Activated CD8-positive, alpha-beta memory T cell treated with anti-CD3 and anti-CD28 coated beads, Interleukin-2, amount 10 ng/mL, durations not matched to agents 7 days and 5 days (primary cell): ENCODE measurements at regions not wholly inside any gene's neighbourhood (a gene's known extent, or its start where the extent isn't known, plus 50 kb on each side); places are given as distances from the start of the nearest gene placed in this dataset.

Source experiments
- ATAC-seq: fragments of 150-1000 bp; cut with Tn5 transposase; one replicate; pipeline ENCODE4 v1.10.0; 2021; ENCODE audit warnings: moderate library complexity
- CTCF ChIA-PET: fragments of 350-600 bp; sonication (Branson Sonifier 250); formaldehyde crosslinking; loops from one replicate; lab custom pipeline; 2021; ENCODE audit warnings: antibody characterized with exemption; lab: Charles Lee
- DNase-seq: peaks from one replicate; pipeline ENCODE4 v3.0.0-alpha.2; 2020
- H3K27ac Mint-ChIP-seq: one replicate; pipeline ENCODE4 v1.8.0; 2021; ENCODE audit warnings: mild to moderate bottlenecking, mixed read lengths
- H3K27me3 Mint-ChIP-seq: one replicate; pipeline ENCODE4 v1.8.0; 2021; ENCODE audit warnings: mixed read lengths
- H3K36me3 Mint-ChIP-seq: one replicate; pipeline ENCODE4 v1.8.0; 2021; ENCODE audit warnings: mild to moderate bottlenecking, mixed read lengths
- H3K4me1 Mint-ChIP-seq: one replicate; pipeline ENCODE4 v1.8.0; 2021; ENCODE audit warnings: mixed read lengths
- H3K4me3 Mint-ChIP-seq: one replicate; pipeline ENCODE4 v1.8.0; 2021; ENCODE audit warnings: mild to moderate bottlenecking, moderate library complexity, mixed read lengths
- H3K9me3 Mint-ChIP-seq: one replicate; pipeline ENCODE4 v1.8.0; 2022; ENCODE audit warnings: low read depth, mixed read lengths

DNA sequence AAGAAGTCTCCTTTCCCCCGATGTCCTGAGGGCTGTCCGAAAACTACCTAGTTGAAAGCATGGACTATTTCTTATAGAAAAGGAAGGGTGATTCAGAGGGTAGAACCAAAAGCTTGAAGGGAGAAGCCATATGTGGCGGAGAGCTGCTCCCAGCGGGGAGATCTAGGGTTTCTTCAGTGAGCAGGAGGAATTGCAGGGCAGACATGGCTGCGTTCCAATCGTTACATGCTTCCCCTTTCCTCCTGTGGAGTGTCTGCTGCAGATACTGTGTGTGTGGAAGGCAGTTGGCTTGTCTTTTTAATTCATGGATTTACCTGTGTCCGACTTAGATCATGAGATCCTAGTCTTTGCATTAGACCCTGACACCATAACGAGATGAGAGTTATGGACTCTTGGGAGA lies 799.5 kb downstream of the QKI start:
- H3K4me3 Mint-ChIP-seq, result no peak overlapping the region
- CTCF ChIA-PET, result no interaction called here
- no peaks in the 10 kb centered on the region for H3K9me3 Mint-ChIP-seq
- no peaks in the 10 kb centered on the region for H3K27me3 Mint-ChIP-seq
- no peak for DNase-seq
- no peaks in the 10 kb centered on the region for H3K4me1 Mint-ChIP-seq
- no peaks in the 10 kb centered on the region for H3K36me3 Mint-ChIP-seq
- no peak for ATAC-seq
- no peak overlapping the region for H3K27ac Mint-ChIP-seq

GRCh38 chr6:164211254-164211653 lies 796.7 kb downstream of the QKI start:
- H3K9me3 Mint-ChIP-seq, result no peaks in the 10 kb centered on the region
- CTCF ChIA-PET, result no interaction called here
- no peaks in the 10 kb centered on the region for H3K36me3 Mint-ChIP-seq
- ATAC-seq (no peak), DNase-seq (no peak)
- H3K4me3 Mint-ChIP-seq, result no peak overlapping the region
- H3K27ac Mint-ChIP-seq, result no peak overlapping the region
- no peaks in the 10 kb centered on the region for H3K4me1 Mint-ChIP-seq
- H3K27me3 Mint-ChIP-seq, result no peaks in the 10 kb centered on the region

- Mint-ChIP-seq H3K27me3 (no peaks in the 10 kb centered on the region), H3K9me3 (no peaks in the 10 kb centered on the region), H3K4me1 (no peaks in the 10 kb centered on the region), H3K4me3 (no peak overlapping the region), H3K27ac (no peak overlapping the region), H3K36me3 (no peaks in the 10 kb centered on the region)
- DNase-seq (no peak), ATAC-seq (no peak)
- CTCF ChIA-PET, result no interaction called here
Observed at GRCh38 chr6:164210783-164211182, 796.3 kb downstream of the QKI start.

GRCh38 chr6:164210323-164210722 lies 795.8 kb downstream of the QKI start:
- CTCF ChIA-PET, result no interaction called here
- DNase-seq (no peak), ATAC-seq (no peak)
- Mint-ChIP-seq H3K4me3 (no peak overlapping the region), H3K27ac (no peak overlapping the region), H3K36me3 (no peaks in the 10 kb centered on the region), H3K9me3 (no peaks in the 10 kb centered on the region), H3K4me1 (no peaks in the 10 kb centered on the region), H3K27me3 (no peaks in the 10 kb centered on the region)

- Mint-ChIP-seq H3K9me3 (no peaks in the 10 kb centered on the region), H3K4me3 (no peak overlapping the region), H3K27ac (no peak overlapping the region), H3K36me3 (no peaks in the 10 kb centered on the region), H3K4me1 (no peaks in the 10 kb centered on the region), H3K27me3 (no peaks in the 10 kb centered on the region)
- ATAC-seq (no peak), DNase-seq (no peak)
- CTCF ChIA-PET, result no interaction called here
Observed at GRCh38 chr6:164208371-164208770, 793.9 kb downstream of the QKI start.

- Mint-ChIP-seq H3K27me3 (no peaks in the 10 kb centered on the region), H3K4me1 (no peaks in the 10 kb centered on the region), H3K9me3 (no peaks in the 10 kb centered on the region), H3K27ac (no peak overlapping the region), H3K36me3 (no peaks in the 10 kb centered on the region), H3K4me3 (no peak overlapping the region)
- CTCF ChIA-PET, result no interaction called here
- DNase-seq, result no peak
- no peak for ATAC-seq
Observed at GRCh38 chr6:164206807-164207423, 792.4 kb downstream of the QKI start.

DNA sequence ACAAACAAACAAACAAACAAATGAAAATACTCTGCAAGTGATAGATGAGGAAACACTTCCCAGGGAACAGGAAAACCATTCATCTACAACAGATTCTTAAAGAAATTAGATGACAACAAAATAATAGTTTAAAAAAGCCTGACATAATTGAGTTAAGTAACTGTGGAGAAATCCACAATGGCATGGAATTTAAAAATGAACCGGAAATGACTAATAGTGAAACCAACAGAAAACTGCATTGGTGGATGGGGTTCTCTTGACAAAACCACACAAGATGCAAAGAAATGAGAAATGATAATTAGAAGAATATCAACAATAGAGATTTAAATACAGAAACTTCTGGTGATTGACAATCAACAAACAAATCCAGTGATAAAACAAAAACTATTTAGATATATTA lies 785.6 kb downstream of the QKI start:
- no peak for DNase-seq
- no peak overlapping the region for H3K27ac Mint-ChIP-seq
- no peaks in the 10 kb centered on the region for H3K9me3 Mint-ChIP-seq
- no peak for ATAC-seq
- peaks cover 3% of the 10 kb centered on the region for H3K4me1 Mint-ChIP-seq
- no peaks in the 10 kb centered on the region for H3K36me3 Mint-ChIP-seq
- no peaks in the 10 kb centered on the region for H3K27me3 Mint-ChIP-seq
- CTCF ChIA-PET, result no interaction called here
- H3K4me3 Mint-ChIP-seq, result no peak overlapping the region

- Mint-ChIP-seq H3K27me3 (no peaks in the 10 kb centered on the region), H3K9me3 (no peaks in the 10 kb centered on the region), H3K36me3 (no peaks in the 10 kb centered on the region), H3K4me1 (peaks cover 3% of the 10 kb centered on the region), H3K4me3 (no peak overlapping the region), H3K27ac (no peak overlapping the region)
- DNase-seq (no peak), ATAC-seq (no peak)
- CTCF ChIA-PET, result no interaction called here
Observed at GRCh38 chr6:164195942-164196281, 781.4 kb downstream of the QKI start.

DNA sequence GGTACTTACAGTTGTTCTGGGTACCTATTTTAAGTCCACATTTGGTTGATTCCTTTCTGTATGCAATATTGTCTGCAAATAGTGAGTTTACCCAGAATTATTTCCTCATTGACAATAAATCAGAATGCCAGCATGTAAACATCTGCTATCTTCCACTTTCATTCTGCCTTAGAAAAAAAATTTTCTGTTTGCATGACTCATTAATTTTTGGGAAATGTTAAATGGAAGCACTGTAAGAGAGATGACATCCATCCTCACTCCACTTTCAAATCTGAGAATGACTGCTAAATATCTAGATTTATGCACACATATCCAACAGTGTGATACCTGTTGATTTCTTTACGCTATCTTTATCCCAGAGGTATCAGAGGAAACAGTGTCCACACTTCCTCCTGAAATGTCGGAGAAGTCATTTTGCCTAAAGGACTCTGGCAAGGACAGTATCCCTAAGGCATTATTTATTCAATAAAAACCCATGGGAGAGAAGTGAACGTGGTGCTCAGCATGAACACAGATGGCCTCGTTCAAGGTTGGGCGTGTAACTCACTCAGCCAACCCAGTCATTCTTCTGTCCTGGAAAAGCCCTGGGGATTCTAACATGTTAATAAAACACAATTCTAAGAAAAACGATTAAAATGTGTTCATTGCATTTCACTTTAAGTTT lies 780.9 kb downstream of the QKI start:
- H3K4me3 Mint-ChIP-seq, result no peak overlapping the region
- no peaks in the 10 kb centered on the region for H3K27me3 Mint-ChIP-seq
- no peaks in the 10 kb centered on the region for H3K9me3 Mint-ChIP-seq
- CTCF ChIA-PET, result no interaction called here
- no peak overlapping the region for H3K27ac Mint-ChIP-seq
- ATAC-seq (no peak), DNase-seq (no peak)
- peaks cover 3% of the 10 kb centered on the region for H3K4me1 Mint-ChIP-seq
- H3K36me3 Mint-ChIP-seq, result no peaks in the 10 kb centered on the region

- no peak overlapping the region for H3K4me3 Mint-ChIP-seq
- H3K9me3 Mint-ChIP-seq, result no peaks in the 10 kb centered on the region
- no peaks in the 10 kb centered on the region for H3K27me3 Mint-ChIP-seq
- CTCF ChIA-PET, result no interaction called here
- ATAC-seq (no peak), DNase-seq (no peak)
- no peaks in the 10 kb centered on the region for H3K36me3 Mint-ChIP-seq
- H3K4me1 Mint-ChIP-seq, result no peaks in the 10 kb centered on the region
- H3K27ac Mint-ChIP-seq, result no peak overlapping the region
Observed at GRCh38 chr6:164188861-164189260, 774.3 kb downstream of the QKI start.

DNA sequence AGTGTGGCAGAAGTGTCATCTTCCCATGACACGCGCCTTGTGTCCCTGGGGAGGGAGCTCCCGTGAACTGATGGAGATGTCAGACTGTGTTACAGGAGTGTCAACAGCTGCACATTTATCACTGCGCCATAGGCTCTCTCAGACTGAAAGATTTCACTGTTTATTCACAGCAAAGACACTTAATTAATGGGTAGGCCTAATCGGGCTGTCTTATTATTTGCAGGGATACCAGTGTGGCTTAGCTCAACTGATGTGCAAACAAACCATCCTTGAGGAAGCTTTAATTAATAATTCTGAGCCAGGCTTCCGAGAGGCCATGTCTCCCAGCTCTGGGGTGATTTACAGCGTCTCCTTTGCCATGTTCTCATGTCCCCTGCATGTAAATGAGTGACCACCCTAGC lies 771.0 kb downstream of the QKI start:
- no peaks in the 10 kb centered on the region for H3K4me1 Mint-ChIP-seq
- ATAC-seq (no peak), DNase-seq (no peak)
- peaks cover 5% of the 10 kb centered on the region for H3K9me3 Mint-ChIP-seq
- no peaks in the 10 kb centered on the region for H3K27me3 Mint-ChIP-seq
- no peaks in the 10 kb centered on the region for H3K36me3 Mint-ChIP-seq
- H3K4me3 Mint-ChIP-seq, result no peak overlapping the region
- no peak overlapping the region for H3K27ac Mint-ChIP-seq
- CTCF ChIA-PET, result no interaction called here

DNA sequence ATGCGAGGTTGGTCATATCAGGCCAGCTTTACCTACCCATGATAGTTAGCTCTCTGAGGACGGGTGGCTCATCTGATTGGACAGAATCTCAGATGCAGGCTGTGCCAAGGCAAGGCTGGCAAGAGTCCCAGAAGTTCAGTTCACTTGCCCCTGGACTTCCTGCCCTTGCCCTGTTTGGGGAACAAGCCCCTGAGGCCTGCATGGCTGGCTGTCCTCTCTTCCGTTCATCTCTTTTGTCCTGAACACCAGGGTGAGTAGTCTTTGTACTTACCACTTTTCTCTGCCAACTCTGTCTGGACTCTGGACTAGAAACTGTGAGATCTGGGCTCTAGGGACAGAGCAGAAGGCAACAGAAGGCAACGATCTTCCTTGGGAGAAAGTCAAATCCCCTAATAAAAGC lies 769.9 kb downstream of the QKI start:
- Mint-ChIP-seq H3K9me3 (peaks cover 5% of the 10 kb centered on the region), H3K36me3 (no peaks in the 10 kb centered on the region), H3K27ac (no peak overlapping the region), H3K4me1 (no peaks in the 10 kb centered on the region), H3K4me3 (no peak overlapping the region), H3K27me3 (no peaks in the 10 kb centered on the region)
- no peak for DNase-seq
- ATAC-seq, result no peak
- CTCF ChIA-PET, result no interaction called here

GRCh38 chr6:164183556-164184123 lies 769.1 kb downstream of the QKI start:
- no peaks in the 10 kb centered on the region for H3K27me3 Mint-ChIP-seq
- H3K36me3 Mint-ChIP-seq, result no peaks in the 10 kb centered on the region
- no peaks in the 10 kb centered on the region for H3K4me1 Mint-ChIP-seq
- DNase-seq, result no peak
- CTCF ChIA-PET, result no interaction called here
- H3K4me3 Mint-ChIP-seq, result no peak overlapping the region
- ATAC-seq, result no peak
- H3K9me3 Mint-ChIP-seq, result peaks cover 5% of the 10 kb centered on the region
- H3K27ac Mint-ChIP-seq, result no peak overlapping the region

GRCh38 chr6:164178679-164179332 lies 764.3 kb downstream of the QKI start:
- H3K36me3 Mint-ChIP-seq, result no peaks in the 10 kb centered on the region
- H3K27me3 Mint-ChIP-seq, result no peaks in the 10 kb centered on the region
- H3K4me3 Mint-ChIP-seq, result no peak overlapping the region
- H3K4me1 Mint-ChIP-seq, result no peaks in the 10 kb centered on the region
- DNase-seq (no peak), ATAC-seq (no peak)
- peaks cover 7% of the 10 kb centered on the region for H3K9me3 Mint-ChIP-seq
- H3K27ac Mint-ChIP-seq, result no peak overlapping the region
- CTCF ChIA-PET, result no interaction called here
